ENCODE measurements at regions not wholly inside any gene's neighbourhood (a gene's known extent, or its start where the extent isn't known, plus 50 kb on each side); places are given as distances from the start of the nearest gene placed in this dataset.

- H3K4ac ChIP-seq (replicated peaks; ENCODE audit: insufficient read length, low read depth, low read length): no peak overlapping the region
- POLR2A ChIA-PET (ENCODE audit: partially characterized antibody): no interaction called here
- H3K4me3 ChIP-seq (ENCODE audit: extremely low read depth in 1 of 4, insufficient read depth in 2 of 4, low read depth in 3 of 4, low read length in 4 of 4): no peak overlapping the region
- no peak overlapping the region for H3K23ac ChIP-seq (ENCODE audit: insufficient read length)
- no peak overlapping the region for H2BK5ac ChIP-seq (ENCODE audit: low read depth, low read length)
- no peak overlapping the region for H3K18ac ChIP-seq (ENCODE audit: extremely low read depth, low read length)
- H3K27me3 ChIP-seq (replicated peaks in 1 of 4; ENCODE audit: control insufficient read depth in 3 of 4, extremely low read depth in 1 of 4, insufficient read depth in 3 of 4, low read length in 3 of 4): no peaks in the 10 kb centered on the region
- H2BK20ac ChIP-seq (ENCODE audit: low read length): no peak overlapping the region
- 92% methylated on average over 2 of the region's 2 CpGs; no CpG with 5 or more reads in 1 of the 2 experiments for WGBS, 2 experiments (ENCODE audit: extremely low coverage in 1 of 2, insufficient coverage in 1 of 2, insufficient read length in 1 of 2, insufficient replicate concordance in 2 of 2, low coverage in 1 of 2, low lambda C conversion rate in 2 of 2, missing lambda C conversion rate in 1 of 2)
- peaks cover 0 to 5% (median 0%) of the 10 kb centered on the region in 4 experiments; a peak in 2 of 7 replicates for H3K4me1 ChIP-seq (replicated peaks in 1 of 4; ENCODE audit: control insufficient read depth in 3 of 4, insufficient read depth in 4 of 4, low read length in 3 of 4)
- no peak overlapping the region for H4K91ac ChIP-seq (replicated peaks; ENCODE audit: insufficient read length, low read length)
- H3K79me1 ChIP-seq (ENCODE audit: low read depth, low read length): no peaks in the 10 kb centered on the region
- no peak overlapping the region for H2BK120ac ChIP-seq (replicated peaks; ENCODE audit: low read depth, low read length)
- no peak for FAIRE-seq
- CTCF ChIA-PET (ENCODE audit: partially characterized antibody): interaction anchor here (1.2 kb wide), 1 partner anchor 240 kb away, joined by 3 read pairs; no protein-coding TSS in a partner anchor
- H2AK5ac ChIP-seq (ENCODE audit: low read depth, low read length): no peak overlapping the region
- no peak overlapping the region for H3K4me2 ChIP-seq (ENCODE audit: insufficient read depth in 1 of 2, low read depth in 2 of 2, low read length in 2 of 2)
- no peak overlapping the region for H3K14ac ChIP-seq (ENCODE audit: insufficient read length)
- H4K20me1 ChIP-seq (replicated peaks in 1 of 2; ENCODE audit: control insufficient read depth in 1 of 2, insufficient read depth in 2 of 2, low read length in 2 of 2): no peaks in the 10 kb centered on the region
- H4K5ac ChIP-seq (ENCODE audit: insufficient read length, low read depth, low read length): no peak overlapping the region
- no peaks in the 10 kb centered on the region for H3K36me3 ChIP-seq (ENCODE audit: control insufficient read depth in 2 of 4, insufficient read depth in 4 of 4, low read length in 3 of 4)
- no peak overlapping the region for H2AFZ ChIP-seq (ENCODE audit: low read length)
- H3K23me2 ChIP-seq (ENCODE audit: low read depth, low read length): no peaks in the 10 kb centered on the region; the same call in 1 of the 2 replicates
- no peak overlapping the region for H2BK12ac ChIP-seq (ENCODE audit: low read depth, low read length)
- no peak for DNase-seq (ENCODE audit: low read depth in 1 of 2, low spot score in 2 of 2)
- H3K27ac ChIP-seq (ENCODE audit: low read depth, low read length): no peak overlapping the region
- H3K9ac ChIP-seq (replicated peaks in 1 of 4; ENCODE audit: extremely low read depth in 1 of 4, low read depth in 3 of 4, low read length in 3 of 4): no peak overlapping the region
- no peaks in the 10 kb centered on the region for H3K79me2 ChIP-seq (ENCODE audit: control insufficient read depth in 1 of 2, insufficient read depth in 2 of 2, low read length in 2 of 2)
- no peak overlapping the region for H4K8ac ChIP-seq (ENCODE audit: extremely low read depth, insufficient read depth, low read length)
- H2BK15ac ChIP-seq (ENCODE audit: low read length): no peak overlapping the region
- no peaks in the 10 kb centered on the region for H3K9me3 ChIP-seq (ENCODE audit: insufficient read depth in 2 of 2, low read depth in 1 of 2, low read length in 1 of 2)
- no peak overlapping the region for H3K56ac ChIP-seq (replicated peaks; ENCODE audit: insufficient read length, low read depth, low read length)
- TF ChIP-seq GABPA (IDR thresholded peaks at IDR 0.05; ENCODE audit: borderline replicate concordance, insufficient read depth, low read length): no peak
- TF ChIP-seq SIRT6 (IDR thresholded peaks at IDR 0.05; ENCODE audit: low read length): no peak
- TF ChIP-seq, protein P1, sequence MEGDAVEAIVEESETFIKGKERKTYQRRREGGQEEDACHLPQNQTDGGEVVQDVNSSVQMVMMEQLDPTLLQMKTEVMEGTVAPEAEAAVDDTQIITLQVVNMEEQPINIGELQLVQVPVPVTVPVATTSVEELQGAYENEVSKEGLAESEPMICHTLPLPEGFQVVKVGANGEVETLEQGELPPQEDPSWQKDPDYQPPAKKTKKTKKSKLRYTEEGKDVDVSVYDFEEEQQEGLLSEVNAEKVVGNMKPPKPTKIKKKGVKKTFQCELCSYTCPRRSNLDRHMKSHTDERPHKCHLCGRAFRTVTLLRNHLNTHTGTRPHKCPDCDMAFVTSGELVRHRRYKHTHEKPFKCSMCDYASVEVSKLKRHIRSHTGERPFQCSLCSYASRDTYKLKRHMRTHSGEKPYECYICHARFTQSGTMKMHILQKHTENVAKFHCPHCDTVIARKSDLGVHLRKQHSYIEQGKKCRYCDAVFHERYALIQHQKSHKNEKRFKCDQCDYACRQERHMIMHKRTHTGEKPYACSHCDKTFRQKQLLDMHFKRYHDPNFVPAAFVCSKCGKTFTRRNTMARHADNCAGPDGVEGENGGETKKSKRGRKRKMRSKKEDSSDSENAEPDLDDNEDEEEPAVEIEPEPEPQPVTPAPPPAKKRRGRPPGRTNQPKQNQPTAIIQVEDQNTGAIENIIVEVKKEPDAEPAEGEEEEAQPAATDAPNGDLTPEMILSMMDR (IDR thresholded peaks at IDR 0.05; ENCODE audit: control extremely low read depth in 1 of 3, insufficient read depth in 1 of 3, low read depth in 1 of 3, low read length in 3 of 3): no peak
- no peak for TF ChIP-seq NRF1 (IDR thresholded peaks at IDR 0.05; ENCODE audit: low read depth, low read length)
- no peak for TF ChIP-seq POLR2A (IDR thresholded peaks at IDR 0.05; ENCODE audit: control extremely low read depth in 1 of 2, low read depth in 2 of 2, low read length in 2 of 2)
- TF ChIP-seq RAD21 (IDR thresholded peaks at IDR 0.05 in 1 of 2, conservative IDR thresholded peaks at IDR 0.05 in 1 of 2; ENCODE audit: low read depth in 2 of 2, low read length in 2 of 2): no peak
- no peak for TF ChIP-seq FOSL1 (IDR thresholded peaks at IDR 0.05; ENCODE audit: insufficient read depth, low read depth, low read length)
- no peak for TF ChIP-seq KDM1A (IDR thresholded peaks at IDR 0.05; ENCODE audit: borderline replicate concordance, low read length)
- no peak for TF ChIP-seq TAF7 (optimal IDR thresholded peaks at IDR 0.05; ENCODE audit: borderline replicate concordance, low read depth, low read length)
- no peak for TF ChIP-seq RFX5 (IDR thresholded peaks at IDR 0.05; ENCODE audit: borderline replicate concordance, low read depth, low read length)
- no peak for TF ChIP-seq TCF12 (IDR thresholded peaks at IDR 0.05; ENCODE audit: low read depth, low read length)
- TF ChIP-seq TBP (IDR thresholded peaks at IDR 0.05; ENCODE audit: low read depth, low read length): no peak
- TF ChIP-seq ZNF274 (IDR thresholded peaks at IDR 0.05; ENCODE audit: borderline replicate concordance, extremely low read depth, low read length): no peak
Measured at GRCh38 chr15:87365186-87365585, 891.4 kb downstream of the NTRK3 start.
